Stimulated activated CD4-positive, alpha-beta T cell treated with anti-CD3 and anti-CD28 coated beads, Interleukin-1b, Interleukin-23, amount 100 ng/mL, for 24 hours (primary cell): ENCODE measurements at regions not wholly inside any gene's neighbourhood (a gene's known extent, or its start where the extent isn't known, plus 50 kb on each side); places are given as distances from the start of the nearest gene placed in this dataset.

Experiments
- DNase-seq, 4 experiments: peaks; one replicate each; pipeline ENCODE4 v3.0.0-alpha.2; 2020; ENCODE audit warnings: low read depth in 4 of 4, low spot score in 1 of 4

- peak in 1 of 4 experiments; percentile 38 for DNase-seq
These were observed 64.3 kb downstream of the MRPL14 start for GRCh38 chr6:44062771-44063560.

- DNase-seq: no peak
These were observed 65.0 kb downstream of the MRPL14 start for GRCh38 chr6:44062105-44062770.

GRCh38 chr6:44061375-44062104 lies 65.7 kb downstream of the MRPL14 start:
- DNase-seq: no peak

DNA sequence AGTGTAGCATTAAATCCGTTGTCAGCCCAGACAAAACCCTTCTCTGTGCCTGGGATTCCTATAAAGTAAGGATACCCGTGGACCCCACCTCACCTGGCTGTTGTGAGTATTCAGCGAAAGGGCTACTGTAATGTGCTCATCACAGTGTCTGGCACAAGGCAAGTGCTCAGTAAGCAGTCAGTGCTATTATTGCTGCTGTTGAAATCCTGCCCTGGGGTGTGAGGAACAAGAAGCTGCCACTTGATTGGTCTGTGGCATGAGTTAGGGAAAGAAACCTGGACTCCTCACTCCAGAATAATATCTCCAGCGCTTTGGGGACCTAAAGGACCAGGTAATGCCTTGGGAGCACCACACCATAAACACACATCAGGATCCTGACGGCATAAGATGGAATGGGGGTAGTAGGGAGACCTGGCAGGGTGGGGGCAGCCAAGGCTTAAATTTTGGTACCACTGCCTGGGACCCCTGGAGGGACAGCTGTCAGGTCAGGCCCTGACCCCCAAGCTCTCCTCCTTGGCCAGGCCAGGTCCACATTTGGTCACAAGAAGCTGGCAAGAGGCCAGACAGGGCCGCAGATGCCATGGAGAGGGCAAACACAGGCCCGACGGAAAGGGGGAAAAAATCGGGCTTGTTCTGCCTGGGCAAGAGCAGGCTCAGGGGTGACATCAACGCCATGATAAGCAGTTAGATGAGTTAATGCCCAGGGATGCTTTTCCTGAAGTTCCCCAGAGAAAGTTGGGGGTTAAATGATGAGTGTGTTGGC lies 66.5 kb downstream of the MRPL14 start:
- DNase-seq: no peak

GRCh38 chr6:44059359-44060346 lies 67.6 kb downstream of the MRPL14 start:
- DNase-seq: no peak

GRCh38 chr6:44058617-44059358 lies 68.5 kb downstream of the MRPL14 start:
- no peak for DNase-seq

DNA sequence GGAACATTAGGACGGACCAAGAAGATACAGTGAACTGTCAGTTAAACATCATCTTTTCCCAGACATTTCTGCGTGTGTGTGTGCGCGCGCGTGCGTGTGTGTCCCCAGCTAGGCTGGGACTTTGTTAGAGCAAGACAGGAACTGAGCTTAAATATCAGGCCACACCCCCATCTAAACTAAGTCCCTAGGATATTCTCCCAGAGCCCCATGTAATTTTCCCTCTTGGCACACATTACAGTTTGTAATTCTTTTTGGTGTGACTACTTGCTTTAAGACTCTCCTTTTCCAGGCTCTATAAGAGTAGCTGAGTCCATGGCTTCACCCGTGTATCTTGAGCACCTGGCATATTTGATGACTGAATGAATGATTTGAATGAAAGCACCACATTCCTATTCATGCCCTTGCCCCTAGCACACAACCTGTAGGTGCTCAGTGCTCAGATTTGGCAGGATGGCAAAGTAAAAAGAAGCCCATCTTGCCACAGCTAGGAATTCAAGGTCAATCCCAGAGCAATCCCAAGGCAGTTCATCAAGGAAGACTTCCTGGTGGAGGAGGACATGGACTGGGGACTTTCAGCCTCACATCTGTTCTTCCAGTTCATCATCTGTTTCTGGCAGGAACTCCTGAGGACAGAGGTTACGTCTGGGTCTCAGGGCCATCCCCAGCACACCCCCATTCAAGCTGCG lies 69.2 kb downstream of the MRPL14 start:
- no peak for DNase-seq

DNA sequence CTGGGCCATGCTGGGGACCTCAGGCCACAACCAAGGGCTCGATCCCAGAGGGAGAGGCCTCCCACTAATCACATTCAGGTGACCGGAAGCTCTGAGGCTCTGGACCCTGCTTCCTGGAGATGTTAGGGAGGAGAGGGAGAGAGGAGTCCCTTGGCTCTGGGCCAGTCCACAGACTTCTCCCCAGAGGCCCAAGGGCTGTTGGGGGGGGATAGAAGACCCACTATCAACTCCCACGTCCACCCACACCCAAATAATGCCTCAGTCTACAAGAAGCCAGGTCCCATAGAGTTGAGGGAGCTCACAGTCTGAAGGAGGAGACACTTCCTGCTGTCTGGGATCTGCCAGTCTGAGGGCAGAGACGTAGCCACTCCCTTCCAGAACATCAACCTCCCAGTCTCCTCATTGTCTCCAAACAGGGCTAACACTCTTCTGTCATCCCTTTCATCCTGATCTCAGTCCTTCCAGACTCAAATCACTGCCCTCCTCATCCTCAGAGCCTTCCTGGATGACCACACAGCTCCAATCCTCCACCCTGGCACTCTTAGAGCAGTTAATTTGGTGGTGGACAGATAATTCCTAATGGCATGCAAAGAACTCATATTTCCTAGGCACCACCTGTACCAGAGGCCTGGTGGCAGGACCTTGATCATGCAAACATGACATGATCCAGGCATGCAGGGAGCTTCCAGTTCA lies 69.9 kb downstream of the MRPL14 start:
- DNase-seq: no peak

- DNase-seq: no peak
These were observed 70.6 kb downstream of the MRPL14 start for GRCh38 chr6:44056392-44057237.

DNA sequence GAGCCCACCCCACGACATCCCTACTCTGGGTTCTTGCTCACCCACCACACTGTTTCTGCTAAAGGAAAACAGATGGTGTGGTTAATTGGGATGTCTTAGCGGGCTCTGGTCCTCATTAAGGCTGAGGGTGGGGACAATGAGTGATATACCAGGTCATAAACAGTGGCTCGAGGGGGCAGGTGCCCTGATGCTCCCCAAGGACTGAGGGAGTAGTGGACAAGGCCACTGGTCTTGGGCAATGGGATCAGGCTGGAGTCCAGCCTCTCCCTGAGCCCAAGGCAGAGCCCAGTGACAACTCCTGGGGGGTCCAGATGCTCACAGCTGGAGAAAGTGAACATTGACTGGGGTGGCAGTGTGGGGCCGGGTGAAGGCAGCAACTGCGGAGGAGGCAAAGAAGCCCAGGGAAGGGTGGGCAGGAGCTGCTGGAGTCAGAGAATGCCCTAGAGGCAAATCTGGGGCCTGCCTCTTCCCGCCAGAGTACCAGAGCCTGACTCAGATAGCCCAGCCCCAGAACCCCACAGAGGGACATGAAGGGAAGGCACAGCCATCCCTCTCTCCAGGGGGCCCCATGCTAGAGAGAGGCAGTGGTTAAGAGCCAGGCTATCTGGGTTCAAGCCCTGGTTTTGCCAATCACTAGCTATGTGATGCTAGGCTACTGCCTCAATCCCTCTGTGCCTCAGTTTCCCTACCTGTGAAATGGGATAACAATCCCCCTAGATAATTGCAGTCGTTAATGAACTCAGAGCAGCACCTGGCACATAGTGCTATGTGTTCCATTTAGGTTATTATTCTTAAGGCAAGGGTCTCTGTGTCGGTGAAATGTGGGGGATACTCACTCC lies 72.3 kb downstream of the MRPL14 start:
- no peak for DNase-seq

GRCh38 chr6:44053760-44054556 lies 73.3 kb downstream of the MRPL14 start:
- no peak for DNase-seq

DNA sequence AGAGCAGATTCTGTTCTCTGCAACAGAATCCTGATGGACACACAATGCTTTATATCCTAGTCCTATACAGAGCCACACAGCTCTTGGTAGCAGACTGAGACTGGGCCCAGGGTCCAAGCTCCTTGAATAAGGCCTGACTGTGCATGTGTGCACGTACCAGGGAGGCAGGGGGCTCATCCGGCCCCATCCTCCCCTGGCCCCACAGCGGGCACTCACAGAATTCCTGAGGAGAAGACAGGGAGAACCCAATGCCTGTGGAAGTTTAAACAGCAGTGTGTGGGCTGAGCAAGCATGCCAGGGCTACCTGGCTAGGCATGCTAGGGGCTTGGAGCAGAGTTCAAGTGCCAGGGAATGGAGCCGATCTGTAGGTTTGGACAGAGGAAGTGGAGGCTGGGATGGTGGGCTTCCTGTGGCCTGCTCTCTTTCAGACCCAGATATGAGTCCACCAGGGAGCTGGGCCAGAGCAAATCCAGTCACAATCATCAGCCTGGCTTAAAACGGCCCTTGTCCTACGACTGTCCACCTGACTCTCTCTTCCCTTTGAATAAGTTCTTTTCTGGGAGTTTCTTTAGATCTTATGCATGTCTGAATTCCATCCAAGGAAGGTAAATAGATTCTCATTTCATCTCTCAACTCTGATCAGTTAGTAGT lies 74.0 kb downstream of the MRPL14 start:
- no peak for DNase-seq

GRCh38 chr6:44052419-44053023 lies 74.7 kb downstream of the MRPL14 start:
- no peak for DNase-seq

- no peak for DNase-seq
These were observed 75.7 kb downstream of the MRPL14 start for GRCh38 chr6:44051515-44051914.
